Fibroblast of skin of left biceps (primary cell): ENCODE measurements at regions not wholly inside any gene's neighbourhood (a gene's known extent, or its start where the extent isn't known, plus 50 kb on each side); places are given as distances from the start of the nearest gene placed in this dataset.

Experiments used
- DNase-seq, 2 experiments: peaks; one replicate each; pipeline ENCODE4 v3.0.0-alpha.2; 2013; ENCODE audit warnings: low read depth in 2 of 2

DNA sequence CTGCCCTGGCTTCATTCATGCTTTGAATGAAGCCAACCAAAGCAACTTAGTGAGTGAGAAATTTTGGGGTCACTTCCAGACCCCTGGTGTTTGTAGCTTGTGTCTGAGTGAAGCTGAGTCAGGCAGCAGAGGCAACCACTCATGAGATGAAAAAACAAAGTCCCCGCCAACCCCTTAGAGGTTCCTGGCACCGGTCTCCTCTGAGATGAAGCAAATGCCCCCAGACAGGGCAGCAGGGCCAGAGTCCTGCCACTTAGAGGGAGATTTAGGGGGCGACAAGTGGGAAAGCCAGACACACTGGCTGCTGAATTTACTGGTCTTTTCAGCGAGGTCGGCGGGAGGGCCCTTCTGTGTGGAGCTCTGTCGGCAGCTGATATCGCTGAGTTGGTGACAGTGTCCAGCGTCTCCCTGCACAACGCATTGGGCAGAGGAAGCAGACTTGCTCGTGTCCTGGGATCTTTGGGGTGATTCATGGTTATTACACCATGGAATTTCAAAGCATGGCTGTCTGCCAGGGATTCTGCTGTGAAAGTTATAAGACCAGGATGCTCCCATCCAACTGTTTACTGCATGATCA, 482.6 kb downstream of the MIAT start:
- peak; percentile 65 to 67 for DNase-seq

- no peak for DNase-seq
Measured at GRCh38 chr22:27142286-27142685, 484.9 kb downstream of the MIAT start.

- DNase-seq: no peak
Measured at GRCh38 chr22:27144321-27144720, 486.9 kb downstream of the MIAT start.

DNA sequence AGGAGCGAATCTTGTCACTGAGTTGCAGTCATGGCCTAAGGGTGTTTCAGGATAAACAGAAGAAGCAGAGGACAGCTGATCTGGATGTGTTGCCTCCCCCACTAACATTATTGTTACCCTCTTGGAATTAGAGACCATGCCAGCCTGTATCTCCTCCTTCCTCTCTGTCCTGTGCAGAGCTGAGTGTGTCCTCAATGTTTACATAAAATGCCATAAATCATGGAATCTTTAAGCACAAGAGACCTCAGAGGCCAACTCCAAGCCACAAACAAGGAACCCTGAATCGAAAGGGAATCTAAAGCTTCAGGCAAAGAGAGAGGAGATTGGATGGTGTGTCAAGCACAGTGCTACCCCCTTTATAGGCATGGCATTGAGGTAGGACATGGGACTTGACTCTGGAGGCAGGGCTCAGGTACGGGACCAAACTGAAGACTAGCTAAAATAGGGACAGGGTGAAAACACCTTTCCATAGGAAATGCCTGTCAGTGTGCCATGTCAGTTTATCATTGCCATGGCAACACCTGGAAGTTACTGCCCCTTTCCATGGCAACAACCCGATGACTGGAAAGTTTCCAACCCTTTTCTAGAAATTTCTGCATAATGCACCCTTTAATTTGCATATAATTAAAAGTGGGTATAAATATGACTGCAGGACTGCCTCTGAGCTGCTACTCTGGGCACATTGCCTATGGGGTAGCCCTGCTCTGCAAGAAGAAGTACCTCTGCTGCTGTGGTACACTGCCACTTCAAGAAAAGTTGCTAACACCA, 489.7 kb downstream of the MIAT start:
- DNase-seq: no peak

DNA sequence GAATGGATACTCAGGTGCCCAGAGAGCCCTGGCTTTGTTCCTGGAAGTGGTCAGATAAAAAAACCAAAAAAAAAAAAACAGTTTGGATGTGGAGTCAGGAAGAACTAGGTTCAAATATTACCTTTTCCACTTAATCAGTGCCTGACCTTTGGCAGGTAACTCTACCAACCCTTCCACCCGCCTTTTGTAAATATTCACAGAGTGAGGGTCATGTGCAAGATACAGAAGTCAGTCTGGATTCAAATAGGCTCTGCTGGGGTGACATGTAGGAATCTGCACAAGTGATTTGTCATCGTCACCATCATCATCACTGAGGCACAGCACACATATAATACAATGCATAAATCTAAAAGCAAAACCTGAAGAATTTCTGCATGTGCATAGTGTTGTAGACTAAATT, 490.7 kb downstream of the MIAT start:
- DNase-seq: no peak

GRCh38 chr22:27148886-27149470, 491.6 kb downstream of the MIAT start:
- DNase-seq: no peak

DNA sequence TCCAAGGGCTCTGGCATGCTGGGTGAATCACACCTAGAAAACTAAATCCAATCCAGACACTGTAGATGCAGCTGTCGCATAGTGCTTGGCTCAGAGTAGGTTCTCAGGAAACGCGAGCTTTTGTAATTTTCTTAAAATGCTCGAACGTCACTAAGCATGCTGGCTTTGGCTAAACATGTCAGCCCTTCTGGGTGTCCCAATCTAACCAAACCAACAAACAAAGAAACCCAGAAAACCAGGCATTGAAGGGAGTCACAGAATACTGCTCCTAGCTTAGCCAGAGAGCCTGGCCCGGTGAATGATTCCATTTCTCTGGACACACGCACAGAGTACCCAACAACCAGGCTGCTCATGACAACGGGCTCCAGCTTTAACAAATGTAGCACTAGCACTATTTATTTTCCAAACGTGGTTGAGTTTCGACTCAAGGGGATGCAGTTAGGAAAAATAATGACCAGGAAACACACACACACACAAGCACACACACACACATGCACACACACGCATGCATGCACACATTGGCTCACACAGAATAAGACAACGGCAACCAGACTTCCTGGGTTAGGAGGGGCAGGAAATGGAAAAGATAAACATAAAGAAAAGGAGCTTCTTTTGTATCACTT, 492.6 kb downstream of the MIAT start:
- DNase-seq: no peak

- no peak for DNase-seq
Measured at GRCh38 chr22:27150544-27150941, 493.2 kb downstream of the MIAT start.

DNA sequence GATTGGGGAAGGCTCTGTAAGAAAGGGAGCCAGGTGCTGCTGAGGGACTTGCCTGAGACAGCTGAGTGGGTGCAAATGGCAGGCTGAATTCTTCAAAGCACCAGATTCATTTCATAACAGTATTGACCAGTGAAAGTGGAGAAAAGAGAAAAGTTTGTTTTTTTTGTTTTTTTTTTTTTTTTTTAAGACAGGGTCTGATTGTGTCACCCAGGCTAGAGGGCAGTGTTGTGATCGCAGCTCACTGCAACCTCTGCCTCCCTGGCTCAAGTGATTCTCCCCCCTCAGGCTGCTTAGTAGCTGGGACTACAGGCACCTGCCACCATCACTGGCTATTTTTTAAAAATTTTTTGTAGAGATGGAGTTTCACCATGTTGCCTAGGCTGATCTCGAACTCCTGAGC, 494.0 kb downstream of the MIAT start:
- DNase-seq: no peak

DNA sequence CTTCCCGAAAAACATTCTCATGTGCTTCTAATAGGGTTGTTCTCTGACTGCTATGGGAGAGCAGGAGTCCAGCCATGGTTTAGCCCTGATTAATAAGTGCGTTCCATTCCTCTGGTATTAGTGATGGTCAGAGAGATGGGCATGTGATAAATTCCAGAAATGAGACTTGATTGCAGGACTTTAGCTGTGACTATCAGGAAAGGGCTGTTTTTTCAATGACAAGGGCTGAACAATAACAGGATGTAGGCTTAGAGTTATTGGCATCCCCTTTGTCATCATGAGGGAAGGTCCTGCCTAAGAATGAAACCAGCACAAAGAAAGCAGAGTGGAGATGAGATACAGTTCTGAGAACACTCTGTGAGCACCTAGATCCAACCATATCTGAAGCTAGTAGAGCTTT, 494.6 kb downstream of the MIAT start:
- DNase-seq: no peak

- DNase-seq: no peak
Measured at GRCh38 chr22:27152883-27153282, 495.5 kb downstream of the MIAT start.

GRCh38 chr22:27153386-27153785, 496.0 kb downstream of the MIAT start:
- DNase-seq: no peak

- DNase-seq: no peak
Measured at GRCh38 chr22:27154717-27155116, 497.3 kb downstream of the MIAT start.

DNA sequence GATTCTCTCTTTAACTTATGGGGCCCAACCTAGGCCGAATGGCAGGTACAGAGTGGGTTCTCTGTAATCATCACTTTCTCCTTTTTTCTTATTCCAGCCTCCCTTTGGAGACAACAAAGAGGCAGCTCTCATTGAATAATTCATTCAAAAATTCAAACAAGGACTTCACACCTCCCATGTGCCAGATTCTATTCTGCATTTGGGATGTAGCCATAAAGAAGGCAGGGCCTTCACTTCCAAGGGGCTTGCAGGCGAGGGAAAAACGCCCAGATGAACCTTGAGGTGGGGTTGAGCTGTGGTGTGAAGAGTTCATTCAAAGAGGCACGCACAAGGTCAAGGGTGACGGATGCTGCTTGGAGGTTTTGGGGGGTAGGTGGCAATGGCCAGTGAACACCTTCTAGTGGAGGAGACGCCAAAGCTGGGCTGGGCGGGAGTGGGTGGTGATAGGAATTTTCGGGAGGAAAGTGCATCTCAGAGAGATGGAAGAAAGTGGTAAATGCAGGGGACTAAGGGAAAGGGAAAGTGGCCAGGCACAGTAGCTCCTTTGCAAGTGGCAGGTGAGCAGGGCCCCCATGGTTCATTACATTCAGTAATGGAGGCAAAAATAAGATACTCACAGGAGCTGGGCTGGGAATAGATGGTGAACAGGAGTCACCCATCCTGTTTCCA, 499.6 kb downstream of the MIAT start:
- DNase-seq: no peak

- no peak for DNase-seq
Measured at GRCh38 chr22:27157666-27158370, 500.4 kb downstream of the MIAT start.

DNA sequence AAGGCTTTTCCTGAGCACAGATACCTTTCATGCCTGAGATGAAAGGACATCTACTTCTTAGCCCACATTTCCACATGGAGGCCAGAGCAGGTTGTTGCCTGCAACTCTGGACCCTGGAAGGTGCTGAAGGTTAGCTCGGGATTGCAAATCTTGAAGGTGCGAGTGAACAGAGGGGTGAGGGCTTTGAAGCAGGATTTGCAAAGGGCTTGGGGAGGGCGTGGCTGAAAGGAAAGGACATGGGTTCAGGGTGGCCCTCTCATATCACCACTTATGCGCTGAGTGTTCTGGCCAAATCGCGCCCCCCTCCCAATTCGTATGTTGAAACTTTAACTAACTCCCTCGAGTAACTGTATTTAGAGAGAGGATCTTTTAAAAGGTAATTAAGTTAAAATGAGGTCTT, 501.6 kb downstream of the MIAT start:
- DNase-seq: no peak

DNA sequence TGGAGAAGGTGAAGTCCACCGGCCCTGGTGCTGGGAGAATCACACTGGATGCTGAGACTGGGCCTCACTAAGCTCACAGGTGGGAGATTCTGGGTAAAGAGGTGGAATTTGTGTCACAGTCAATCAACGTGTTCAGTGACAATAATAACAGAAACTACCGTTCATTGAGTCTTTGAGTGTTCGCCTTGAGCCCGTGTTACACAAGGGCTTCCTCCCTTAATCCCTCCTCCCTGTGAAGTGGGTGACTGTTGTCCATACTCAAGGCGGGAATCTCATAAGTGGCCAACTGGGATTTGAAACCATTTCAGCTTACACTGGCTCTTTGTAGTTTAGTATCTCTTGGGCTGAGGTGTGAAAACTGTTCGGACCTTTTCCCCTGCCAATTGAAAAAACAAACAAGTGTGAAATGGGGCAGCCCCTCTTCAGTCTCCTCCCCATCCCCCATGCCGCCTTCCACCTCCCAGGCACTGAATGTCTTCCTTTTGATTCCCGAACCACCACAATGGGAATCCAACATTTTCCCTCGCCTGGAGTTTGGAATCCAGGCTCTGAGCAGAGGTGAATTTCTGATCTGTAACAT, 502.4 kb downstream of the MIAT start:
- no peak for DNase-seq

DNA sequence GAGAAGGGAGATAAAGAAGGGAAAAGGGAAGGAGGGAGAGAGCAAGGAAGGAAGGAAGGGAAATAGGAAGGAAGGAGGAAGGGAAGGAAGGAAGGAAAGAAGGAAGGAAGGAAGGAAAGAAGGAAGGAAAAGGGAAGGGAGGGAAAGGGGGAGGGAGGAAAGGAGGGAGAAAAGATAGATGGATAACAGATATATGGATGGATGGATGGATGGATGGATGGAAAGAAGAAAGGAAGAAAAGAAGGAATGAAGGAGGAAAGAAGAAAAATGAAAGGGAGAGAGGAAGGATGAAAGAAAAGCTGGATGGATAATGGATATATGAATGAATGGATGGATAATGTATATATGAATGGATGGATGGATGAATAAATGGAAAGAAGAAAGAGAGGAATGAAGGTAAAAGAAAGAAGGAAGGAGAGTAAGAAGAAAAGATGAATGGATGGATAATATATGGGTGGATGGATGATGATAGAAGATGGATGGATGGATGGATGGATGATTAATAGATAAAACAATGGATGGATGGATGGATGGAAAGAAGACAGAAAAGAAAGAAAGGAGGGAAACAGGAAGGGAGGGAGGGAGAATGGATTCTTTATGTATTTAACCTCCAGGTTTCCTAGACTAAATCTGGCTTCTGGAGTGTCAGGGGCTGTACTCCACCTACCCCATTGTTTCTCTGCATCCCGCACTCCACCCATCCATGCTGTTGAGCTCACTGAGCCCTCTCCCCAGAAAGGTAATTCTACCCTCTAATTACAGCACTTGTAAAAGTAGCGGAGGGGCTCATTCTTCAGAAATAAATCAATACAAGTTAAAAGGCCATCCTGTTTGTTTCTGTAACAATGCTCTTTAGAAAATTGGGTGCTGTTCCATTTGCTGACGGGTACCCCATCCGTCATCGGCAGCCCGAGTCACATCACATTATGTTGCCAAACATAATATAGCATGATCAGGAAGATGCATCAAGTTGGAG, 506.1 kb downstream of the MIAT start:
- no peak for DNase-seq

- no peak for DNase-seq
Measured at GRCh38 chr22:27164781-27165503, 507.6 kb downstream of the MIAT start.
